MCF 10A (cell line): ENCODE measurements at regions not wholly inside any gene's neighbourhood (a gene's known extent, or its start where the extent isn't known, plus 50 kb on each side); places are given as distances from the start of the nearest gene placed in this dataset.

Source experiments
- BruUV-seq: library from RNA; stranded (reverse); fragments of 400-500 nt; replicated peaks from 2 replicates; lab custom pipeline; 2021; lab: Mats Ljungman, UMichigan
- CTCF ChIA-PET: fragments of 300-600 bp; sonication (Branson Sonifier 250); formaldehyde crosslinking; extraction: SDS; loops from one replicate; lab custom pipeline; 2021; ENCODE audit warnings: antibody characterized with exemption, inconsistent platforms; lab: Yijun Ruan, JAX
- POLR2A ChIA-PET: fragments of 300-600, 350-650 bp; sonication (Branson Sonifier 250); formaldehyde crosslinking; extraction: SDS; loops from one replicate; lab custom pipeline; 2020; ENCODE audit warnings: antibody characterized with exemption, inconsistent platforms; lab: Yijun Ruan, JAX
- DNase-seq: peaks from one replicate; pipeline ENCODE4 v3.0.0-alpha.2; 2018; ENCODE audit not compliant: unreplicated experiment
- H3K27ac Mint-ChIP-seq: one replicate; pipeline ENCODE4 v1.8.0; 2022; ENCODE audit warnings: mild to moderate bottlenecking, low read depth, mixed read lengths; ENCODE audit not compliant: unreplicated experiment
- H3K27me3 Mint-ChIP-seq: one replicate; pipeline ENCODE4 v1.8.0; 2022; ENCODE audit warnings: mixed read lengths; ENCODE audit not compliant: insufficient read depth, unreplicated experiment
- H3K36me3 Mint-ChIP-seq: one replicate; pipeline ENCODE4 v1.8.0; 2022; ENCODE audit warnings: mild to moderate bottlenecking, moderate library complexity, mixed read lengths; ENCODE audit not compliant: insufficient read depth, unreplicated experiment
- H3K4me1 Mint-ChIP-seq: one replicate; pipeline ENCODE4 v1.8.0; 2022; ENCODE audit warnings: mixed read lengths; ENCODE audit not compliant: insufficient read depth, unreplicated experiment
- H3K4me3 Mint-ChIP-seq: one replicate; pipeline ENCODE4 v1.8.0; 2022; ENCODE audit warnings: mild to moderate bottlenecking, moderate library complexity, mixed read lengths; ENCODE audit not compliant: unreplicated experiment
- H3K9me3 Mint-ChIP-seq: one replicate; pipeline ENCODE4 v1.8.0; 2022; ENCODE audit warnings: mixed read lengths; ENCODE audit not compliant: unreplicated experiment
- intact Hi-C: fragments of 100-400 bp; cut with micrococcal nuclease; formaldehyde crosslinking; loops from 2 replicates; pipeline ENCODE4 v1.14.1; 2022
- TF ChIP-seq, protein P1 (sequence below): fragments of 200-600 bp; IDR thresholded peaks from one replicate; pipeline ENCODE4 v1.8.0; 2022; ENCODE audit warnings: antibody characterized with exemption, mild to moderate bottlenecking; ENCODE audit not compliant: unreplicated experiment

DNA sequence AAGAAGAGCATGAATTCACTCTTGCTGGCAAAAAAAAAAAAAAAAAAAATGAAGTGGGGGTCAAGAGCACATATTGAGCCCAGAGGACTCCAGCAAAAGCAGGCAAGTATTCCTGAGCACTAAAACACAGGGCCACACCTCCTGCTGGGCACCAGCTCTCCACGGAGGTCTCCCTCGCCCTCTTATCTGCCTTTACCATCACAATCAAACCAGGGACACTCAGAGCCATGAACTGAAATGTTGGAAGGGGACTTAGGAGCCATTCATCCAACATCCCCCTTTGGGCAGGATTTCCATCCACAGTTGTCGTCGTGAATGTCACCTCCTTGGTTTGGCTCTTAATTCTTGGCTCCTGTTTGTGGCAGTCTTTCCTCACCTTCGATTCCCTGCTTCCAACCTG lies 89.8 kb upstream of the GNAO1 start:
- Mint-ChIP-seq H3K36me3 (no peaks in the 10 kb centered on the region), H3K4me1 (no peaks in the 10 kb centered on the region), H3K27ac (no peak overlapping the region), H3K9me3 (no peaks in the 10 kb centered on the region), H3K4me3 (no peak overlapping the region), H3K27me3 (peaks cover 87% of the 10 kb centered on the region)
- no peak for DNase-seq
- BruUV-seq = no TSS peak
- ChIA-PET POLR2A (no interaction called here), CTCF (interaction anchor here (0.8 kb wide), 1 partner anchor 18 kb away, joined by 3 read pairs; no protein-coding TSS in a partner anchor)
- TF ChIP-seq, protein P1, sequence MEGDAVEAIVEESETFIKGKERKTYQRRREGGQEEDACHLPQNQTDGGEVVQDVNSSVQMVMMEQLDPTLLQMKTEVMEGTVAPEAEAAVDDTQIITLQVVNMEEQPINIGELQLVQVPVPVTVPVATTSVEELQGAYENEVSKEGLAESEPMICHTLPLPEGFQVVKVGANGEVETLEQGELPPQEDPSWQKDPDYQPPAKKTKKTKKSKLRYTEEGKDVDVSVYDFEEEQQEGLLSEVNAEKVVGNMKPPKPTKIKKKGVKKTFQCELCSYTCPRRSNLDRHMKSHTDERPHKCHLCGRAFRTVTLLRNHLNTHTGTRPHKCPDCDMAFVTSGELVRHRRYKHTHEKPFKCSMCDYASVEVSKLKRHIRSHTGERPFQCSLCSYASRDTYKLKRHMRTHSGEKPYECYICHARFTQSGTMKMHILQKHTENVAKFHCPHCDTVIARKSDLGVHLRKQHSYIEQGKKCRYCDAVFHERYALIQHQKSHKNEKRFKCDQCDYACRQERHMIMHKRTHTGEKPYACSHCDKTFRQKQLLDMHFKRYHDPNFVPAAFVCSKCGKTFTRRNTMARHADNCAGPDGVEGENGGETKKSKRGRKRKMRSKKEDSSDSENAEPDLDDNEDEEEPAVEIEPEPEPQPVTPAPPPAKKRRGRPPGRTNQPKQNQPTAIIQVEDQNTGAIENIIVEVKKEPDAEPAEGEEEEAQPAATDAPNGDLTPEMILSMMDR = no peak
- intact Hi-C loops = no loop called here

DNA sequence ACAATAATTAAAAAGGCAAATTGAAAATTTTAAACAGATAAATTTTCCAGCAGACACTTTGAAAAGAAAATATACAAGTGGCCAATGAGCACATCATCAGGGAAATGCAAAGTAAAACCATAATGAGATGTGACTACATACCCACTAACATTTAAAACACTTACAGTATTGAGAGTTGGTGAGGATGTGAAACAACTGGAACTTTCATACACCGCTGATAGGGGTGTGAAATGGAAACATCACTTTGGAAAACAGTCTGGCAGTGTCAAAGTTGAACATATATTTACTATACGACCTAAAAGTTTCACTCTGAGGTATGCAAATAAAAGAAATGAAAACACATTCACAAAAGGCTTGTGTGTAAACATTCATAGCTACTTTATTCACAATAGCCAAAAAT lies 94.0 kb upstream of the GNAO1 start:
- CTCF ChIA-PET = no interaction called here
- TF ChIP-seq, protein P1 = no peak

DNA sequence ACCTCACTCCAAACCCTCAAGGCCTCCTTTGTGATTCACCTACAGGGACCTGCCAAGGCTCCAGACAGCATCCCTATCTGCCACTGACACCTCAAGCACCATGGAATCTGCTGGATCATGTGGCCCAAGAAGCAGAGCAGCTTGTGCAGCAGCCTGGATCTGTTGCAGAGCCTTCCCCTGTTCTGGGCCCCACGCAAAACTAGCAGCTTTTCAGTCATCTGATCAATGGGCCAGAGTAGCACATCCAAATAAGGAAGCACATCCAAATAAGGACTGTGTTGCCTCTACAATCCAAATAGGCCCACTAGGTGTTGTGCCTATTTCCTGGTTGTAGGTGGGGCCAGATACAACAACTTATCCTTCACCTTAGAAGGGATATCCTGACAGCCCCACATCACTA lies 97.1 kb upstream of the GNAO1 start:
- no peaks in the 10 kb centered on the region for H3K9me3 Mint-ChIP-seq
- CTCF ChIA-PET = interaction anchor here (0.6 kb wide), 1 partner anchor 187 kb away, joined by 3 read pairs; no protein-coding TSS in a partner anchor
- no peak for DNase-seq

More for the DNA sequence above, 94.0 kb upstream of the GNAO1 start:
- no peak for DNase-seq
- Mint-ChIP-seq H3K9me3 (no peaks in the 10 kb centered on the region), H3K36me3 (no peaks in the 10 kb centered on the region), H3K4me1 (no peaks in the 10 kb centered on the region), H3K27ac (no peak overlapping the region), H3K4me3 (no peak overlapping the region), H3K27me3 (peaks cover 78% of the 10 kb centered on the region)
- no TSS peak for BruUV-seq
- POLR2A ChIA-PET = no interaction called here
- intact Hi-C loops = no loop called here

DNA sequence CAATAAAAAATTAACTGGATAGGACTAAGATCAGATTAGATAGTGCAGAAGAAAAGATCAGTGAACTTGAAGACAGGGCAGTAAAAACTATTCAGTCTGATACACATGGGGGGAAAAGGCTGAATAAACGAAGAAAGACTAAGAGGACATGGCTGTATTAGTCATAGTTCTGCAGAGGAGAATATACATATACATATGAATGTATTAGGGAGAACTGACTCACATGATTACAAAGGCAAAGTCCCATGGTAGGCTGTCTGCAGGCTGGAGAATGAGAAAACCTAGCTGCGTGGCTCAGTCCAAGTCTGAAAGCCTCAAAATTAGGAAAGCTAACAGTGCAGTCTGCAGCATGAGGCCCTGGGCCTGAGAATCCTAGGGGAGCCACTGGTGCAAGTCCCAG lies 98.2 kb upstream of the GNAO1 start:
- Mint-ChIP-seq H3K9me3 (no peaks in the 10 kb centered on the region), H3K27ac (no peak overlapping the region), H3K4me3 (no peak overlapping the region), H3K36me3 (no peaks in the 10 kb centered on the region), H3K4me1 (no peaks in the 10 kb centered on the region), H3K27me3 (peaks cover 64% of the 10 kb centered on the region)
- no TSS peak for BruUV-seq
- ChIA-PET POLR2A (no interaction called here), CTCF (interaction anchor here (0.7 kb wide), 2 partner anchors 52 to 218 kb away, joined by 3 to 4 read pairs; partner anchors contain the start of gene CES5A)
- intact Hi-C loops = no loop called here
- no peak for DNase-seq
- TF ChIP-seq, protein P1 = no peak

More for the DNA sequence above, 97.1 kb upstream of the GNAO1 start:
- Mint-ChIP-seq H3K27ac (no peak overlapping the region), H3K36me3 (no peaks in the 10 kb centered on the region), H3K27me3 (peaks cover 65% of the 10 kb centered on the region), H3K4me1 (no peaks in the 10 kb centered on the region), H3K4me3 (no peak overlapping the region)
- POLR2A ChIA-PET = no interaction called here
- BruUV-seq = no TSS peak
- intact Hi-C loops = no loop called here
- TF ChIP-seq, protein P1 = no peak
